Activated CD4-positive, alpha-beta T cell treated with anti-CD3 and anti-CD28 coated beads, Interleukin-10, Interleukin-2, amounts not matched to agents 100 ng/mL and 50 ng/mL, durations not matched to agents 16 hours and 8 hours (primary cell): ENCODE measurements at regions not wholly inside any gene's neighbourhood (a gene's known extent, or its start where the extent isn't known, plus 50 kb on each side); places are given as distances from the start of the nearest gene placed in this dataset.
"Not testable (repeated sequence)": the region's sequence is repeated elsewhere in the genome, so short reads cannot be mapped to it uniquely, and the experiment has no call there.

ENCODE experiments used
- DNase-seq: peaks from one replicate; pipeline ENCODE4 v3.0.0-alpha.2; 2020

DNA sequence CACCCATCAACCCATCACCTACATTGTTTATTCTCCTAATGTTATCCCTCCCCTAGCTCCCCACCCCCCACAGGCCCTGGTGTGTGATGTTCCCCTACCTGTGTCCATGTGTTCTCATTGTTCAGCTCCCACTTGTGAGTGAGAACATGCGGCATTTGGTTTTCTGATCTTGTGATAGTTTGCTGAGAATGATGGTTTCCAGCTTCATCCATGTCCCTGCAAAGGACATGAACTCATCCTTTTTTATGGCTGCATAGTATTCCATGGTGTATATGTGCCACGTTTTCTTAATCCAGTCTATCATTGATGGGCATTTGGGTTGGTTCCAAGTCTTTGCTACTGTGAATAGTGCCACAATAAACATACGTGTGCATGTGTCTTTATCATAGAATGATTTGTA lies 118.1 kb upstream of the IER5L start:
- not testable (repeated sequence) for DNase-seq

DNA sequence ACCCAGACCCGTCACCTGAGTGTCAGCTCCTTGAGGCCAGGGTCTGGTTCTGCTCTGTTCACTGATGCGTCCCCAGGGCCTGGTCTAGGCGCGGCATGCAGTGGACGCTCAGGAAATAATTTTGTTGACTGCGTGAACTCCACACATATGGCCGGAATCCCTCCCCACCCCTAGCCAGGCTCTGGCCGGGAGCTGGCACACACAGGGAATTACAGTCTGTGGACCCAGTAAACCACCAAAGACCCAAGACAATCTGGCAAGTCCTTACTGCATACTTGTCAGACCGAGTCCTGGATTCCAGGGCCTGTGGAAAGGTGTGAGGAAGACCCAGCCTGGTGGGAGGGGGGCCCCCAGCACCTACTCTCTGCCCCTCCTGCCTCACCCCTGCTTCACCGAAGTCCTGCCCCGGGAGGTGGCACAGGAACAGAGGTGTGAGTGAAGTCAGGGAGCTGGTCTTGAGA lies 113.0 kb upstream of the IER5L start:
- no peak for DNase-seq

DNA sequence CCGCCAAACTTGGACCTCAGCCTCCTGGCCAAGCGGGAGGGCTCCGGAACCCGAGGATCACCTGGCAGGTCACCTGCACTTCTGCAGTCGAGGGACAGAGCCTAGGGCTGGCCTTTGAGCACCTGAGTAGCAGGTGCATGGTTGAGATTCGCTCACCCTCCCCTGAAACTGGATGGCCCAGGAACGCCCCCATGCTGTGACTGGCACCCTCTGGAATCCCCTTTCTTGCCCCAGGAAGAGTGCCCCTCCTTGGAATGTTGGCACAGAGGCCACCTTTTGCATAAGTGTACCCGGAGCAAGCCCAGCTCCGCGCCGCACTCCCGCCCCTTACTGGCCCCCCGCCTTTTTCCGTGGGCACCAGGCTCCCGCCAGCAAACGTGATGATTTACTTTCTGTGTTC lies 112.5 kb upstream of the IER5L start:
- DNase-seq = no peak

DNA sequence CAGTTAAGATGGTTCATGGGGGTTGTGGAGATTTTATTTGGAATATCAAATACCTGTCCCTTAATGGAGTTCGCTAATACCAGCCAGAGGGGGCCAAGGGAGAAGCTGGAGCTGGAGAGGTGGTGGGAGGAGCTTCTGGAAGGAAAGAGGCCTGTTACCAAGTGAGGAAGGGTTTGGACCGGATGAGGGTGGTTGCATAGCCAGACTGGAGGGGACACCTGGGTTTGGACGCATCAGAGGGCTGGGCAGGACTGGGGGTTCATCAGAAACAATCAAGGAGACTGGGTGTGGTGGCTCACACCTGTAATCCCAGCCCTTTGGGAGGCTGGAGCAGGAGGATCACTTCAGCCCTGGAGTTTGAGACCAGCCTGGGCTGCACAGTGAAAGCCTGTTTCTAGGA lies 111.8 kb upstream of the IER5L start:
- no peak for DNase-seq

DNA sequence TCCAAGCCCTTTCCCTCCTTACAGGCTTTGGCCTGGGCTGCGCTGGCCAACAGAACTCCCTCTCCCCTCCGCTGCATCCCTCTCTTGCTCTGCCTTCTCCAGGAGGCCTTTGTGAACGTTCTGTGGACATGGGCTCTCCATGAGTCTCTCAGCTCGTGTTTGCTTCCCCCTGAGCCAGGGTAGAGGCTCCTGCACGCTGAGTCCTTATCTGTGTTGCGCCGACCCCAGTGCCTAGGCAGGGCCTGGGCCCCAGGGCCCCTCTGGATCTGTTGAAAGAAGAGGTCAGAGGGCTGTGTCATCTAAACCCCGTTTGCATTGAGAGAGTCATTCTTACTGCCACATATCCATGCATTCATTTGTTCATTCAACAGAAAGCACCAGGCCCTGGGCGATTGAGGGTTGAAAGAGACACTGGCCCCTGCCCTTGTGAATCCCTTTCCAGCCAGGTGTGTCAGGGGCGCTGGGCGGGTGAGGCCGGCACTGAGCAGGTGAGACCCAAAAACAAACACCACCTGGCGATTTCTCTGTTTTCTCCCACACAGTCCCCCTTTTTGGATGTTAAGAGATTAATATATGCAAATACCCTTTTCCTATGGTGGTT lies 111.2 kb upstream of the IER5L start:
- DNase-seq = no peak

DNA sequence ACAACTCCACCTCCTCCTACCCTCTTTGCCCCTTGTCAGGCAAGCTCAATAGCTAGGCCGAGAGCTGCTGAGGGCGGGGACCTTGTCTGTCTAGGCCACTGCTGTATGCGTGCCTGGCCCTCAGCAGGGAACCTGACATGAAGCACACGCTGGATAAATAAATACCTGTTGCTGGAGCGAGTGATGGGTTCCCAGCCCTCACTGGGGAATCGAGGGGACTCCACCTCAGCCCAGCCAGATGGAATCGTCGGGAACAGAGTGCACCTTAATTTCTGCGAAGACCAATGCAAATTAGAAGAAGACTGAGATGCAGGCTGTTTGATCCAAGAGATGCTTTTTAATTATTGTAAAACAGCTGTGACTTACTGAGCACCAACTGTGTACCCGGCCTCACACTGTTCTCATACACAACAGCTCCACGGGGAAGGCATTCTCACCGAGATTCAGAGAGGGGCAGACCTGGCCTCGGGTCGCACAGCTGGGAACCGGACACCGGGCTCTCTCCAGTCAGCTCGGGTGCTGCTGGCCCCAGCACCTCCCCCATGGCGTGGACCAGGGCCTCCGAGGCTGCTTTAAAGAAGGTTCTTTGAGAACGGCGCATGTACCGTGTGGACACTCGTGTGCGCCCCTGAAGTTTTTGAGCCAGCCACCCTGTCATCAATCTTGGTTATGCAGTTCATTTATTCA lies 109.7 kb upstream of the IER5L start:
- DNase-seq = no peak

DNA sequence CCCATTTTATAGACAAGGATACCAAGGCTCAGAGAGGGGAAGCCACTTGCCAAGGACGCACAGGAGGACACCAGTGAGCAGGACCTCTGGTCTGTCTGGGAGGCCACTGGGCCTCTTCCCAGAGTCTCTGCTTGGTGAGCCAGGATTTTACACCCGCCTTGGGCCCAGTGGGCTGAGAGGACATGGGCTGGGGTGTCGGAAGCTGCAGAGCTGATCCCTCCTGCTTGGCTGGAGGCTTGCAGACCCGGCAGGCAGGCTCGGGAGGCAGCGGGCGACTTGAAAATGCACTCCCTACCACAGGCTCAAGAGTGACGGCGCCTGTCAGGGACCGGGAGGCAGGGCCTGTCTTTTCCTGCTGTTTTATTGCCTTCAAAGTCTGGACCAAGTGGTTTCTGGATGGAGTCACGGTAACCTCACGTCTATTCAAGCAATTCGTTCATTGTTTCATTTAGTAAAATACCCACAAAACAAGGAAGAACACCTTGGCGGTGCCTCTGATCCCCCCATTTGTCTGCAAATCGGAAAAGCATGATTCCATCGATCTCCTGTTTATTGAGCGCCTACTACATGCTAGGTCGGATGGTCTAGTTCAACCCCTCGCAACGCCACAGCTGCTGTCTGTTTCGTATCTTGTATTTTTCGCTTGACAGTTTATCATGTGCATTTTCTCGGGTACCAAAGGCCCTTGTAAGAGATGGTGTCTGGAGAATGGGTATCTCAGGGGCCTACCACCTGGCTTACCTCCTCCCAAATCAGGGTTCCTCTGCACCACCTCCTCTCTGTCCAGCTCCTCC lies 108.1 kb upstream of the IER5L start:
- DNase-seq = no peak

DNA sequence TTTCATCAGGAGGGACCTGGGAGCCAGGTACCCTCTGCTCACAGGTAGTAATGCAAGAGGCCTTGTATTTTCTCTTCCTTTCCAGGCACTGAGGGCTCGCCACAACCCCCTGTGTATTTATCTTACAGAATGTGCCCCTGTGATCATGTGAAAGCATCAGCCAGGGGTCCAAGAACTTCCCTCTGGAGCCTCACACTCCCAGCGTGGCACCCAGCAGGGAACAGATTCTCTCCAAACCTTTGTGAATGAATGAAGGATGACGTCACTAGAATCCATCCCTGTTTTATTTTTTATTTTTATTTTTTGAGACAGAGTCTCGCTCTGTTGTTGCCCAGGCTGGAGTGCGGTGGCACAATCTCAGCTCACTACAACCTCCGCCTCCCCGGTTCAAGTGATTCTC lies 107.3 kb upstream of the IER5L start:
- DNase-seq = no peak

DNA sequence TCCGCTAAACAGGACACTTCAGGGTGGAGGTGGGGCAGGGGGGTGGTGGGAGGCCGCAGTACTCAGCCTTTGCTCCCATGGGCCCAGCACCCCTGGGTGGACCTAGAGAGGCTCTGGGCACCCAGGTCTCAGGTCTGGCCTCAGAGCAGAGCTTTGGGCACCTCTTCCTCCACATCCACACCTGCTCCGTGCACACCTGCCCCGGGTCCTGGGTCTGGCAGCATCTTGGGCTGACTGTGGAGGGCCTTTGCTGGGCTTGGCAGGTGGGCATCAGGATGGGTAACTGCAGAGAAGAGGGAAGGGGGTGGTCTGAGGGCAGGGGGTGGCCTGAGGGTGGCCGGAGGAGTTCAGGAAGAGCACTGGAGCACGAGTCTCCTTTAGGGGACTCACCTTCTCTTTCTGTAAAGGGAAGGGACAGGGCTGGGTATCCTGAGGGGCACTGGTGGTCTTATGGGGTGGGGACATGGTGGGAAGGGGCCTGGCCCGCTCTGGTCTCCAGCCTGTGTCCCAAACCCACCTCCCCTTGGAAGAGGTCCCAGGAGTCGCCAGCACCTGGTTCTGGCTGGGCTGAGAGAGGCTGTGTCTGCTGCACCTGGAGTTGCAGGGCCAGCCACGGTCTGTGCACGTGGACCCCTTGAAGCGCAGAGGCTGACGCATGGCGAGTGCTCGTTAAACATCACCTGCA lies 106.7 kb upstream of the IER5L start:
- no peak for DNase-seq

DNA sequence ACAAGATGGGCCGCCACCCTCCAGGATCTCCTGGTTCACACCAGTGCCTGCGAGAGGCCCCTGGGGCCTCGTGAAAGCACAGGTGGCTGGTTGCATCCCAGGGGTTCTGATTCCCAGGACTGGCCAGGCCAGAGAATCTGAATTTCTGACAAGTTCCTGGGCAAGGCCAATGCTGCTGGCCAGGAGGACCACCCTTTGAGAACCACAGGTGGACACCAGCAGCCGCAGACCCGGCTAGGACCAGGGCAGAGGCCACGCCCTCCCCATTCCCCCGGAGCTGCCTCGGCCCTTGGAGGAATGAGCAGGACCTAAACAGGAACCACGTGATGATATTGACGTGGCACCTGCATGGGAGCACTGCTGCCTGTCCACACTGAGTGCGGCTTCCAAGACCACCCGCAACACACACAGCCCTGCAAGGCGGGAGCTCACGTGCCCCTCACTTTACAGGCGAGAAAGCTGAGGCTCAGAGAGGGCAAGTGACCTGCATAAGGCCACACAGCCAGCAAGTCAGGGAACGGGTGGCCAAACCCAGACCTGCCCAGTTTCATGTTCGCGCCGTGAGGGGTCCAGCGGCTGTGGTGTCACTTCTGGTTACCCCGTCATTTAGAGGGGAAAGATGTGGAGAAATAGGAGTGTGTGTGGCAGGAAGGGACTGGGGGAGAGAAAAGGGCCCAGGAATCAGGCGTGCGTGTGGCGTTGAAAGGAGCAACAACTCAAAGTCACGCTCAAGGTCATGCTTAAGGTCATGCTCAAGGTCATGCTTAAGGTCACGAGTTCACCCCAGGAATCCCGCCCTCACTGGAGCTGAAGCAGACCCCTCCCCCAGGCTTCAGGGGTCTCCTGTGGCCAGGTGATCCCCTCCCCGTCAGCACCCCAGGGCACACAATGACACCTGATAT lies 105.9 kb upstream of the IER5L start:
- DNase-seq = no peak

DNA sequence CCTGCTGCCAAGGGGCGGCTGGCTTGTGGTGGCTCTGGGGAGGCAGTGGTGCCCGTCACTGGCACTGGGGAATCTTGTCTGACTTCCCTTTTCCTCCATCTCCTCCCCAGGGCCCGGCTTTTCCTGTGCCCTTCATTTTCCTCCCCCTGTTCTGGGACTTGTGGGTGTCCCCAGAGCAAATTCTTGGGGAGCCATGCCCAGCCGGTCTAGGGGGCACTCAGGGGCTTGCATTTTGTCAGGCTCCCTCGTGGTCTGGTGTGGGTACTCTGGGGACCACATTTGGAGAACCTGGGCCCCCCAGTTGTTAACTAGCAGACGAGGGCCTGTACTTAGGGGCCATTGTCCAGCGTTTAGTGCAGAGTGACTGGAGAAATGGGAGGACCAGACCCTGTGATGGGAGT lies 105.2 kb upstream of the IER5L start:
- DNase-seq = no peak

DNA sequence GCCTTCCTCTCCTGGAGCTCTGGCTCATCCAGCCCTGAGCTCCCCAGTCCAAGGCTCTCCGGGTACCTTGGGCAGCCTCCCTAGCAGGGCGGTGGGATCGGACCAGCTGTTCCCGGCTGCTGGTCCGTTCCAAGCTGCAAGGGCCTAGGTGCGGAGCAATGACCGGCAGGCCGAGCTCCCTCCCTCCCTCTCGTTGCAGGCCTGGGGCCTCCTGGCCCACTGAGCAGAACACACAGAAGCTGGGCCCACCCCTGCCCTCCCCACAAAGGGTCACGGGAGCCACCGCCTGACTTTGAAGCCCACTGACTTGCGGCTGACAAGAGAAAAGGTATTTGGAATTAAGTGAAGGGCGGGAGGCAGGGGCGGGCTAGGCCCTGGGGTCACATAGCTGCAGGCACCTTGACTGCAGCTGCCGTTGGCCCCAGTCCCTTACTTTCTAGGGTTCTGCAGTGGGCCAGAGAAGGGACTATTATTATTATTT lies 104.7 kb upstream of the IER5L start:
- DNase-seq = no peak

DNA sequence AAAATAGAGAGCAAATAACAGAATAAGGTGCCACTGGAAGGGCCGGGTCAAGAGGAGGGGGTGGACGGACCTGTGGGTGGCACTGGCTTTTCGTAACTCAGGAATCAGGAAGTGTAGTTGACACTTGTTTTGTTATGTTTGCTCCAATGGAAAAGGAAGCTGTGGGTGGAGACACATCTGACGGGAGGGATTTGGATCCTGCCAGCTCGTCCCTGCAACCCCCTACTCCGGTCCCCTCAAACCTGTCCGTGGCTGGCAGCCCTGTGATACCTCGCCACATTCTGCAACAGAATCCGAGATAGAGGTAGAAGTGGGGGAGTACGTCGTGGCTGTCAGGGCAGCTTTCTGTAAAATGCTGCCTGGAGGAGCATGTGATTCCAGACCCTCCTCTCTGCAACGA lies 104.2 kb upstream of the IER5L start:
- no peak for DNase-seq

DNA sequence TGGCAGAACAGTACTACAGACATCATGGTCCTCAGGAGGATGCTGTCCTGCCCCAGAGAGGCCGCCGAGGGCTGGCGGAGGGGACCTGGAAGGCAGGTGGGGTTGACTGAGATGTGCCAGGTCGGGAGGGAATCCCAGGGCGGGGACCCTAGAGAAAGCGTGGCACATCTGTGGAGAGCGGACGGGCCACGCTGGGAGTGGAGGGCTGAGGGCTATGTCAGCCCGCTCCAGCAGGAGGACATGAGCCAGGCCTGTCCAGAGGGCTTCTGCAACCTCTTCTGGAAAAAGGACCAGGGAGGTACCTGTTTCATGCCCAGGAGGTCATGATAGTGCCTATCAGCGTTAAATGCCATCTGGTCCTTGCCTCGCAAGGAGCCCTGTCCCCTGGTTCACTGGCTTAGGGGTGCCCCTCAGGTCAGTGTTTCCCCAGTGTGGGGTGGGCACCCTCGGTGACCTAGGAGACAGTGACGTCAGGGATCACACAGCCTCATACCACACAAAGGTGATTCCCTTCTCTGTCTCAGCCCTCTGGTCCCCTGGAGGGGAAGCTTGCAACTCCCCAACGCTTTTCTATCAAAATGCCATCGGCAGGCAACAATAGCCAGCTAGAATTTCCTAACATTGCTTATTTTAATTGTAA lies 103.6 kb upstream of the IER5L start:
- no peak for DNase-seq

DNA sequence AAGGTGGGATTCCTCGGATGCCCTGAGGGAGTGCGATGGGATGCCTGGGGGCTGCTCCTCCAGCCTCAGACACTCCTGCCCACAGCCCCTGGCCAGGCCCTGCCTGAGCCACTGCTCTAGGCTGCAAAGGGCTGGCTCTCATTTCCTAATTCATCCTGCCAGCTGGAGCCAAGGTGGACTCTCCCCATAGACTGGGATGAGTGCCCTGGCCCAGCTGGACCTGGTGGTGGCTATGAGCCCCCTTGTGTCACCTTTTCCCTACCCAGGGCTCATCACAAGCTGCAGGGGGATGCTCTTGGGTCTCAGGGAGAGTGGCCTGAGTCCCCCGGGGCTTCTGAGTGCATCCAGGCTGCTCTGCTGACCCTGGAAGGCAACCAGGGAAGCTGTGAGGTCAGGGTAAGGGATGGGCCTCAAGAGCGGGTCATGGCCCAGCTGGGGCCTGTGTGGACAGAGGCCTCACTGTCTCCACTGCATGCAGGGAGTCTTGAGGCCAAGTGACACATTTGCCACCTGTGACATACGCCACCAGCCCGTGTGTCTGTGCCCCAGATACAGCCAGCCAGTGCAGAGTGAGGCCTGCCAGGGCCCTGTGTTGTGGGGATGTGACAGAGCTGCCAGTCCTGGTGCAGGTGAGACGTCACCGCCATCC lies 102.7 kb upstream of the IER5L start:
- no peak for DNase-seq

DNA sequence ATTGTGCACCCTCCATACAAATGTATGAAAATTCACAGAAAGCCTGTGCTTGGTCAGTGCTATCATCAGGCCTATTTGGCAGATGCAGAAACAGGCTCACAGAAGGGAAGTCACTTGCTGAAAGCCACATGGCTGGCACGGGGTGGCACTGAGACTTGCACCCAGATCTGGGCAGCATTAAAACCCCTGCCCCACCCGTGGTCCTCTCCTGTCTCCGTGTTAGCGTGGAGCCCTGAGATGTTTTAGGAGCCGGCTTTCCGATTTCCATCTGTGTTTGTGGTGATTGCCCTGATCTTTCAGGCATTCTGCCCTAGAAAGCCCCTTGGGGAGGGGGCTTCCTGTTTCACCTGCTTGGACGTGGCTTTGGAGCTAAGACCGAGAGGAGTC lies 102.2 kb upstream of the IER5L start:
- no peak for DNase-seq

DNA sequence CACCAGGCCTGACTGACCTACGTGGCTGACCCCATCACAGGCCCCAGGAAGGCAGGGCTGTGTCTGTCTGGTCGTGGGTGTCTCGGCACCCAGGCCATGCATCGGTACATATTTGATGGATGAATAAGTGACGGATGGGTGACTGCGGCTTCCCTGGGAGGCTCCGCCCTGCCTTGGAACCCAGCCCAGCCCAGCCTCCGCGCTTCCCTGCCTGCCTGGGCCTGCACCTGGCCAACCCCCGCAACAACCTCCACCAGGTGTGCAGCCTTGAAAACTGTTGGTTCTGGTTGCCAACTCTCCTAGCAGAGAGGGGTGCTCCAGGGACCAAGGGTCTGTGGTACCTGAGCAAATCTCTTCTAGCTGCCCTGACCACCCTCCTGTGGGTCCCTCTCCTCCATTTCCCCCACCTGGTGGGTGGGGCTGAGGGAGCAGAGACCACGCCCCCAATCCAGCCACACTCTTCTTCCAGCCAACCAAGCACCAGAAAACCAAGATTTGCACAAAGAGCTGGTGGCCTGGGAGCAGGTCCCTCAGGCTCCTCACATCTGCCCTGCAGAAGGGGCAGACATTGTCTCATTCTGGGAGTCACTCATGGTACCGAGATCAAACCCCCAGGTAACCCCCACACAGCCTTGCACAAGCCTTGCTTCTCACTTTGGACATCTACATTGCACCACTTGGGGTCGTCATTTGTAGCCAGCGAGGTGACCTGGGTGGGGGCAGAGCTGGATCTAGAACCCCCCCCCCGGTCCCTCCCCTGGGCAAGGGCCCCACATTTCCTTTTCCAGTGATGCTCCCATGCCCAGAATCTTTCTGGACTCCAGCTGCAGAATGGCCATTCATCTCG lies 100.6 kb upstream of the IER5L start:
- DNase-seq = no peak

DNA sequence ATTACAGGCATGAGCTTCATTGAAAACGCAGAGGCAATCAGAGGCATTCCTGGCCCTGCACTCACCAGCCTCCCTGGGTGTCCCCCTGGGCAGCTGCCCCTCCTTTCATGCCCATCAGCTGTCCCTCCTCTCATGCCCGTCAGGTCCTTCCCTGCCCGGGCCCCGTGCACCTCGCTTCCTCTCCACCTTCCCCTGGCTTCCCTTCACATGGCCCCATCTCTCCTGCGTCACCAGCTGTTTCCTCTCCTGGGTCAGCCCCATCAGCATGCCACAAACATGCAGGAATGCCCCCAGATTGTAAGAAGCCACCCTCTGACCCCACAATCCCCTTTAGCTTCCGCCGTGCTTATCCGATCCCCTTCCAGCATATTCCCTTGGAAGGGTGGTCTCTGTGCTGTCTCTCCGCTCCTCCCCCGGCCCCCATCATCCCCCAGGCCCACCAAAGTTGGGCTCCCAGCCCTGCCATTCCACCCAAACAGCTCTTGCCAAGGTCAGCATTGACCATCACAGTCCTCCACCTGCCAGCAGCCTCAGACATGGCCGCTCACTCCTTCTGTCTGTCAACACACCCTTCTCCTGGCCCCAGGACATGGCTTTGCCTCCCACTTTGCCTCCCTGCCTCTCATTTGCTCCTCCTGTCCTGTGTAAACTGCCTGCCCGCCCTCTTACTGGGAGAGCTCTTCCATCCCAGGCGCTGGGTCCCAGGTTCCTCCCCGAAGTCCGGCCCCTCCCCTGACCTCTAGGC lies 98.6 kb upstream of the IER5L start:
- no peak for DNase-seq

DNA sequence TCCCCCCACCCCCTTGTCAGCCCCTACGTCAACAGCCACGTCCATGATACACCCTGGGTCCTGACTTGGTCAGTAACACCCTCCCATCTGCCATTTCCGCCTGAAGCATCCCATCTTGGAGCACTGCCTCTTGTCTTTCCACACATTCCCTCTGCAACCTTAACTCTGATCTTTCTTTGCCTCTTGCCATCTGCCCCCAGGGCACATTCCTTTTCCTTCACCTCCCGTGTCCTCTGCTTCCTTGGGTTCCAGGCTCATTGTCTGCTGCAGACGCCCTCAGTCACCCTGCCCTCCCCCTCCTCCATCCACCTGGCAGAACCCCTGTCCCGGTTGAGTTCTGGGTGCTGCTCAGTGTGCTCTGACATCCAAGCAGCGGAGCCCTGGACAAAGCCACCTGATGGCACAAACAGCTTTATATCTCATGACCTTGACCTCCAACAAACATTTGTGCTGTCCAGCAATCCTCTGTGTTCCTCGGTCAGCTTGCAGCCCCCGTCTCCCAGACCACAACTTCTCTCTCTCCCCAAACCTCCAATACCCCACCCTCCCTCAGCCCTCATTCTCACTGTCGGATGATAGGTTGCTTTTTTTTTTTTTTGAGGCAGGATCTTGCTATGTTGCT lies 97.7 kb upstream of the IER5L start:
- no peak for DNase-seq
